Activated CD8-positive, alpha-beta T cell treated with anti-CD3 and anti-CD28 coated beads, Interleukin-2, amount 10 ng/mL, durations not matched to agents 7 days and 5 days (primary cell): ENCODE measurements at regions not wholly inside any gene's neighbourhood (a gene's known extent, or its start where the extent isn't known, plus 50 kb on each side); places are given as distances from the start of the nearest gene placed in this dataset.

Source experiments
- ATAC-seq: fragments of 150-1000 bp; cut with Tn5 transposase; one replicate; pipeline ENCODE4 v1.10.0; 2021; ENCODE audit warnings: moderate library complexity
- CTCF ChIA-PET: fragments of 350-600 bp; sonication (Branson Sonifier 250); formaldehyde crosslinking; loops from one replicate; lab custom pipeline; 2021; ENCODE audit warnings: antibody characterized with exemption; lab: Charles Lee
- POLR2A ChIA-PET: fragments of 350-600 bp; sonication (Branson Sonifier 250); formaldehyde crosslinking; loops from one replicate; lab custom pipeline; 2021; ENCODE audit warnings: antibody characterized with exemption; lab: Charles Lee
- DNase-seq: peaks from one replicate; pipeline ENCODE4 v3.0.0-alpha.2; 2020
- H3K27ac Mint-ChIP-seq: one replicate; pipeline ENCODE4 v1.8.0; 2021; ENCODE audit warnings: mild to moderate bottlenecking, mixed read lengths
- H3K27me3 Mint-ChIP-seq: one replicate; pipeline ENCODE4 v1.8.0; 2021; ENCODE audit warnings: low read depth, mixed read lengths
- H3K36me3 Mint-ChIP-seq: one replicate; pipeline ENCODE4 v1.8.0; 2021; ENCODE audit warnings: low read depth, mixed read lengths
- H3K4me1 Mint-ChIP-seq: one replicate; pipeline ENCODE4 v1.8.0; 2021; ENCODE audit warnings: low read depth, mixed read lengths
- H3K4me3 Mint-ChIP-seq: one replicate; pipeline ENCODE4 v1.8.0; 2021; ENCODE audit warnings: mild to moderate bottlenecking, mixed read lengths
- H3K9me3 Mint-ChIP-seq: one replicate; pipeline ENCODE4 v1.8.0; 2022; ENCODE audit warnings: mixed read lengths; ENCODE audit not compliant: insufficient read depth

- DNase-seq (no peak), ATAC-seq (no peak)
- no peaks in the 10 kb centered on the region for H3K4me1 Mint-ChIP-seq
- H3K36me3 Mint-ChIP-seq: no peaks in the 10 kb centered on the region
- H3K9me3 Mint-ChIP-seq: no peaks in the 10 kb centered on the region
- ChIA-PET CTCF (no interaction called here), POLR2A (no interaction called here)
- H3K27ac Mint-ChIP-seq: no peak overlapping the region
- no peak overlapping the region for H3K4me3 Mint-ChIP-seq
- H3K27me3 Mint-ChIP-seq: no peaks in the 10 kb centered on the region
Measured at GRCh38 chr10:71059943-71060342, 152.4 kb upstream of the UNC5B start.

GRCh38 chr10:71060476-71061426 is 151.6 kb upstream of the UNC5B start:
- CTCF ChIA-PET: no interaction called here

GRCh38 chr10:71061472-71061871 is 150.9 kb upstream of the UNC5B start:
- Mint-ChIP-seq H3K36me3 (no peaks in the 10 kb centered on the region), H3K27ac (no peak overlapping the region), H3K9me3 (no peaks in the 10 kb centered on the region), H3K4me1 (no peaks in the 10 kb centered on the region), H3K4me3 (no peak overlapping the region), H3K27me3 (no peaks in the 10 kb centered on the region)
- ChIA-PET POLR2A (interaction anchor here (0.5 kb wide), 1 partner anchor 160 kb away, joined by 3 read pairs; no protein-coding TSS in a partner anchor), CTCF (no interaction called here)
- ATAC-seq (no peak), DNase-seq (no peak)

More at GRCh38 chr10:71060476-71061426, 151.6 kb upstream of the UNC5B start:
- no peak for ATAC-seq
- H3K27me3 Mint-ChIP-seq: no peaks in the 10 kb centered on the region
- H3K27ac Mint-ChIP-seq: no peak overlapping the region
- H3K9me3 Mint-ChIP-seq: no peaks in the 10 kb centered on the region
- H3K4me1 Mint-ChIP-seq: no peaks in the 10 kb centered on the region
- H3K4me3 Mint-ChIP-seq: no peak overlapping the region
- H3K36me3 Mint-ChIP-seq: no peaks in the 10 kb centered on the region
- DNase-seq: no peak
- POLR2A ChIA-PET: no interaction called here

GRCh38 chr10:71062156-71062555 is 150.2 kb upstream of the UNC5B start:
- CTCF ChIA-PET: no interaction called here
- H3K27ac Mint-ChIP-seq: no peak overlapping the region
- no peak overlapping the region for H3K4me3 Mint-ChIP-seq
- no peak for ATAC-seq
- H3K27me3 Mint-ChIP-seq: no peaks in the 10 kb centered on the region
- DNase-seq: no peak
- POLR2A ChIA-PET: no interaction called here
- H3K9me3 Mint-ChIP-seq: no peaks in the 10 kb centered on the region
- H3K4me1 Mint-ChIP-seq: no peaks in the 10 kb centered on the region
- no peaks in the 10 kb centered on the region for H3K36me3 Mint-ChIP-seq

- Mint-ChIP-seq H3K4me1 (no peaks in the 10 kb centered on the region), H3K27ac (no peak overlapping the region), H3K4me3 (no peak overlapping the region), H3K36me3 (no peaks in the 10 kb centered on the region), H3K27me3 (no peaks in the 10 kb centered on the region), H3K9me3 (no peaks in the 10 kb centered on the region)
- ChIA-PET CTCF (interaction anchor here (2.0 kb wide), 1 partner anchor 138 kb away, joined by 10 read pairs; no protein-coding TSS in a partner anchor), POLR2A (interaction anchor here (0.6 kb wide), 1 partner anchor 62 kb away, joined by 3 read pairs; no protein-coding TSS in a partner anchor)
- no peak for DNase-seq
- ATAC-seq: no peak
Measured at GRCh38 chr10:71063401-71063800, 149.0 kb upstream of the UNC5B start.

- no peak for ATAC-seq
- ChIA-PET CTCF (interaction anchor here (0.7 to 2.0 kb wide), 3 partner anchors 75 to 139 kb away, joined by 3 to 10 read pairs (median 4); no protein-coding TSS in a partner anchor), POLR2A (interaction anchor here (0.7 kb wide), 1 partner anchor 13 kb away, joined by 3 read pairs; no protein-coding TSS in a partner anchor)
- no peak overlapping the region for H3K4me3 Mint-ChIP-seq
- no peaks in the 10 kb centered on the region for H3K9me3 Mint-ChIP-seq
- H3K27ac Mint-ChIP-seq: no peak overlapping the region
- DNase-seq: peak; percentile 22
- H3K4me1 Mint-ChIP-seq: no peaks in the 10 kb centered on the region
- H3K36me3 Mint-ChIP-seq: no peaks in the 10 kb centered on the region
- H3K27me3 Mint-ChIP-seq: no peaks in the 10 kb centered on the region
Measured at GRCh38 chr10:71064413-71065118, 147.8 kb upstream of the UNC5B start.

- ChIA-PET CTCF (no interaction called here), POLR2A (interaction anchor here (0.7 kb wide), 1 partner anchor 14 kb away, joined by 3 read pairs; no protein-coding TSS in a partner anchor)
- ATAC-seq (no peak), DNase-seq (no peak)
- no peaks in the 10 kb centered on the region for H3K4me1 Mint-ChIP-seq
- H3K9me3 Mint-ChIP-seq: no peaks in the 10 kb centered on the region
- H3K36me3 Mint-ChIP-seq: no peaks in the 10 kb centered on the region
- no peak overlapping the region for H3K27ac Mint-ChIP-seq
- H3K4me3 Mint-ChIP-seq: no peak overlapping the region
- no peaks in the 10 kb centered on the region for H3K27me3 Mint-ChIP-seq
Measured at GRCh38 chr10:71065659-71066058, 146.7 kb upstream of the UNC5B start.

- ChIA-PET POLR2A (no interaction called here), CTCF (no interaction called here)
- no peak for DNase-seq
- Mint-ChIP-seq H3K27ac (no peak overlapping the region), H3K4me1 (no peaks in the 10 kb centered on the region), H3K9me3 (no peaks in the 10 kb centered on the region), H3K36me3 (no peaks in the 10 kb centered on the region), H3K4me3 (no peak overlapping the region), H3K27me3 (no peaks in the 10 kb centered on the region)
- no peak for ATAC-seq
Measured at GRCh38 chr10:71066600-71066999, 145.8 kb upstream of the UNC5B start.

GRCh38 chr10:71067098-71067740 is 145.2 kb upstream of the UNC5B start:
- Mint-ChIP-seq H3K9me3 (no peaks in the 10 kb centered on the region), H3K27ac (no peak overlapping the region), H3K4me3 (no peak overlapping the region), H3K4me1 (no peaks in the 10 kb centered on the region), H3K36me3 (no peaks in the 10 kb centered on the region), H3K27me3 (no peaks in the 10 kb centered on the region)
- DNase-seq: no peak
- ATAC-seq: no peak
- ChIA-PET POLR2A (no interaction called here), CTCF (no interaction called here)

GRCh38 chr10:71068861-71069271 is 143.5 kb upstream of the UNC5B start:
- ATAC-seq (no peak), DNase-seq (no peak)
- Mint-ChIP-seq H3K4me1 (no peaks in the 10 kb centered on the region), H3K4me3 (no peak overlapping the region), H3K27ac (no peak overlapping the region), H3K27me3 (no peaks in the 10 kb centered on the region), H3K36me3 (no peaks in the 10 kb centered on the region), H3K9me3 (no peaks in the 10 kb centered on the region)
- ChIA-PET POLR2A (no interaction called here), CTCF (no interaction called here)

GRCh38 chr10:71069909-71070666 is 142.3 kb upstream of the UNC5B start:
- Mint-ChIP-seq H3K4me1 (no peaks in the 10 kb centered on the region), H3K36me3 (no peaks in the 10 kb centered on the region), H3K9me3 (no peaks in the 10 kb centered on the region), H3K27me3 (no peaks in the 10 kb centered on the region), H3K27ac (no peak overlapping the region), H3K4me3 (no peak overlapping the region)
- ChIA-PET POLR2A (no interaction called here), CTCF (no interaction called here)
- ATAC-seq (no peak), DNase-seq (no peak)
